HCT116 (cell line): ENCODE measurements at regions not wholly inside any gene's neighbourhood (a gene's known extent, or its start where the extent isn't known, plus 50 kb on each side); places are given as distances from the start of the nearest gene placed in this dataset.

Experiments
- CBX3 ChIP-seq: IDR thresholded peaks from 2 replicates; pipeline ENCODE4 v1.6.1; 2012; ENCODE audit warnings: low read depth
- CTCF ChIP-seq, 3 experiments: fragments of 200-600 bp in 1 of 3; sonication (generic) in 1 of 3; IDR thresholded peaks in 2 of 3; conservative IDR thresholded peaks in 1 of 3; 2 replicates each; pipeline ENCODE4 v1.5.1; 2012 to 2017; ENCODE audit warnings: low read depth in 2 of 3, low read length in 2 of 3, antibody characterized with exemption in 1 of 3, borderline replicate concordance in 1 of 3, control low read depth in 1 of 3, mild to moderate bottlenecking in 1 of 3, mixed read lengths in 1 of 3, mixed run types in 1 of 3, moderate library complexity in 1 of 3; ENCODE audit not compliant: insufficient read depth in 1 of 3
- EGR1 ChIP-seq: IDR thresholded peaks from 2 replicates; pipeline ENCODE4 v1.6.1; 2012; ENCODE audit warnings: low read depth
- EZH2 ChIP-seq: fragments of 200-600 bp; sonication (generic); IDR thresholded peaks from 2 replicates; pipeline ENCODE4 v1.6.1; 2017; ENCODE audit warnings: antibody characterized with exemption, mixed run types
- EZH2phosphoT487 ChIP-seq: fragments of 200-600 bp; IDR thresholded peaks from 2 replicates; pipeline ENCODE4 v1.6.1; 2018; ENCODE audit warnings: antibody characterized with exemption, borderline replicate concordance
- POLR2A ChIP-seq: IDR thresholded peaks from 2 replicates; pipeline ENCODE4 v1.7.0; 2011; ENCODE audit warnings: borderline replicate concordance; ENCODE audit not compliant: insufficient read depth, insufficient read length; ENCODE audit errors: extremely low read depth
- RAD21 ChIP-seq: IDR thresholded peaks from 2 replicates; pipeline ENCODE4 v1.6.1; 2012; ENCODE audit warnings: low read depth, mild to moderate bottlenecking
- REST ChIP-seq: IDR thresholded peaks from 2 replicates; pipeline ENCODE4 v1.6.1; 2012; ENCODE audit warnings: low read depth
- SIN3A ChIP-seq: IDR thresholded peaks from 2 replicates; pipeline ENCODE4 v1.6.1; 2012; ENCODE audit warnings: low read depth
- SRF ChIP-seq: IDR thresholded peaks from 2 replicates; pipeline ENCODE4 v1.6.1; 2012; ENCODE audit warnings: low read depth
- ZFX ChIP-seq: fragments of 450-650 bp; IDR thresholded peaks from 2 replicates; pipeline ENCODE4 v1.6.1; 2017

- TF ChIP-seq CBX3 (no peak), EGR1 (no peak), SIN3A (no peak), CTCF (IDR thresholded peaks at IDR 0.05 in 2 of 3, conservative IDR thresholded peaks at IDR 0.05 in 1 of 3; ENCODE audit: borderline replicate concordance in 1 of 3, insufficient read depth in 1 of 3, low read depth in 2 of 3, low read length in 2 of 3) (no peak), RAD21 (no peak), POLR2A (no peak), ZFX (no peak), REST (no peak), EZH2phosphoT487 (no peak), SRF (no peak), EZH2 (no peak)
These were observed 61.1 kb upstream of the HCCS start for GRCh38 chrX:11050013-11050412.
